ENCODE measurements at regions not wholly inside any gene's neighbourhood (a gene's known extent, or its start where the extent isn't known, plus 50 kb on each side); places are given as distances from the start of the nearest gene placed in this dataset.

DNA sequence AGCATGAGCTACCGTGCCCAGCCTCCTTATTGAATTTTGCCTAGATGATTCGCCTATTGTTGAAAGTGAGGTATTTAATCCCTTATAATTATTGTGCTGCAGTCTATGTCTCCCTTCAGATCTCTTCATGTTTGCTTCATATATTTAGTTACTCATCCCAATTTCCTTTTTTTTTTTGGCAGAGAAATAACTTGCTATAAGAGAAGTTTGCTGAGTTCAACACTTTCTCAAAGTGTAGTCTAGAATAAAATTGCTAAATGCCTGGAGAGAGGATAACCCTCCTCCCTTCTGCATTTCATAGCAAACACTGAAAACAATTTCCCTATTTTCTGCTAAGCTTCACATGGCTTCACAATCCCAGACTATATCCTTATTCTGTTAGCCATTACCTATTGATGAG, 136.6 kb upstream of the CD180 start:
- H2BK5ac ChIP-seq (ENCODE audit: insufficient read length, low read length): no peak overlapping the region
- no CpG with 5 or more reads among the region's 2 CpGs for WGBS (ENCODE audit: extremely low coverage, insufficient read length, low lambda C conversion rate)
- TF ChIP-seq, protein P1, sequence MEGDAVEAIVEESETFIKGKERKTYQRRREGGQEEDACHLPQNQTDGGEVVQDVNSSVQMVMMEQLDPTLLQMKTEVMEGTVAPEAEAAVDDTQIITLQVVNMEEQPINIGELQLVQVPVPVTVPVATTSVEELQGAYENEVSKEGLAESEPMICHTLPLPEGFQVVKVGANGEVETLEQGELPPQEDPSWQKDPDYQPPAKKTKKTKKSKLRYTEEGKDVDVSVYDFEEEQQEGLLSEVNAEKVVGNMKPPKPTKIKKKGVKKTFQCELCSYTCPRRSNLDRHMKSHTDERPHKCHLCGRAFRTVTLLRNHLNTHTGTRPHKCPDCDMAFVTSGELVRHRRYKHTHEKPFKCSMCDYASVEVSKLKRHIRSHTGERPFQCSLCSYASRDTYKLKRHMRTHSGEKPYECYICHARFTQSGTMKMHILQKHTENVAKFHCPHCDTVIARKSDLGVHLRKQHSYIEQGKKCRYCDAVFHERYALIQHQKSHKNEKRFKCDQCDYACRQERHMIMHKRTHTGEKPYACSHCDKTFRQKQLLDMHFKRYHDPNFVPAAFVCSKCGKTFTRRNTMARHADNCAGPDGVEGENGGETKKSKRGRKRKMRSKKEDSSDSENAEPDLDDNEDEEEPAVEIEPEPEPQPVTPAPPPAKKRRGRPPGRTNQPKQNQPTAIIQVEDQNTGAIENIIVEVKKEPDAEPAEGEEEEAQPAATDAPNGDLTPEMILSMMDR (conservative IDR thresholded peaks at IDR 0.05): no peak
- H2BK15ac ChIP-seq (ENCODE audit: low read depth, low read length): no peak overlapping the region
- H3T11ph ChIP-seq (ENCODE audit: low read length): no peak overlapping the region
- H3K27me3 ChIP-seq (ENCODE audit: insufficient read depth, low read length): no peaks in the 10 kb centered on the region
- H3K79me2 ChIP-seq (ENCODE audit: insufficient read depth, low read length): no peaks in the 10 kb centered on the region
- H3K4ac ChIP-seq (ENCODE audit: low read depth, low read length): no peak overlapping the region
- no peaks in the 10 kb centered on the region for H3K23me2 ChIP-seq (ENCODE audit: insufficient read length, low read depth, low read length, poor library complexity, severe bottlenecking)
- Mint-ChIP-seq H3K36me3 (ENCODE audit: insufficient read depth in 1 of 3, low read depth in 3 of 3) (peaks cover 0 to 18% (median 2%) of the 10 kb centered on the region in 3 experiments; a peak in 4 of 7 replicates), H3K9me3 (peaks cover 13 to 18% of the 10 kb centered on the region in 2 experiments; a peak in 4 of 5 replicates), H3K4me3 (no peak overlapping the region), H3K27ac (no peak overlapping the region), H3K4me1 (no peaks in the 10 kb centered on the region), H3K27me3 (ENCODE audit: low read depth) (no peaks in the 10 kb centered on the region)
- no peak overlapping the region for H2BK12ac ChIP-seq (ENCODE audit: insufficient read length, low read depth, low read length)
- no peak overlapping the region for H3K27ac ChIP-seq (ENCODE audit: insufficient read length, low read depth, low read length)
- H2BK20ac ChIP-seq (ENCODE audit: low read depth, low read length, poor library complexity, severe bottlenecking): no peak overlapping the region
- no peaks in the 10 kb centered on the region for H3K9me3 ChIP-seq (ENCODE audit: control insufficient read depth, low read depth, low read length)
- no peak overlapping the region for H4K91ac ChIP-seq (ENCODE audit: insufficient read length, low read depth, low read length)
- H4K5ac ChIP-seq (ENCODE audit: insufficient read length, low read depth, low read length): no peak overlapping the region
- H3K9ac ChIP-seq (ENCODE audit: extremely low read depth, insufficient read length, low read length): no peak overlapping the region
- no peak overlapping the region for H3K23ac ChIP-seq (ENCODE audit: insufficient read length, low read depth, low read length)
- no peak overlapping the region for H3K18ac ChIP-seq (ENCODE audit: insufficient read length, low read depth, low read length)
- H3K14ac ChIP-seq (ENCODE audit: insufficient read depth, low read length): no peak overlapping the region
- H3K56ac ChIP-seq (ENCODE audit: insufficient read length, low read depth, low read length): no peak overlapping the region
- H3K4me2 ChIP-seq (ENCODE audit: insufficient read depth, insufficient read length, low read length): no peak overlapping the region
- no peak overlapping the region for H2AFZ ChIP-seq (ENCODE audit: low read length)
- no peaks in the 10 kb centered on the region for H4K20me1 ChIP-seq (ENCODE audit: control insufficient read depth, insufficient read depth, insufficient read length)
- H4K8ac ChIP-seq (replicated peaks; ENCODE audit: insufficient read length, low read depth, low read length): no peak overlapping the region
- no peak overlapping the region for H2BK120ac ChIP-seq (ENCODE audit: low read depth, low read length, poor library complexity, severe bottlenecking)
- no peak overlapping the region for H2AK5ac ChIP-seq (ENCODE audit: insufficient read length, low read length)
- DNase-seq: no peak
- no peaks in the 10 kb centered on the region for H3K79me1 ChIP-seq (ENCODE audit: insufficient read depth, low read depth, low read length, poor library complexity, severe bottlenecking)
- H3K4me1 ChIP-seq (ENCODE audit: insufficient read depth, low read length): no peaks in the 10 kb centered on the region
